H1 (cell line): ENCODE measurements at regions not wholly inside any gene's neighbourhood (a gene's known extent, or its start where the extent isn't known, plus 50 kb on each side); places are given as distances from the start of the nearest gene placed in this dataset.

Source experiments
- CTCF ChIA-PET: fragments of 300-600 bp; sonication (Branson Sonifier 250); formaldehyde crosslinking; loops from one replicate; lab custom pipeline; 2021; ENCODE audit not compliant: partially characterized antibody; lab: Charles Lee
- POLR2A ChIA-PET: fragments of 300-600 bp; sonication (Branson Sonifier 250); formaldehyde crosslinking; loops from one replicate; lab custom pipeline; 2021; ENCODE audit warnings: inconsistent platforms; ENCODE audit not compliant: partially characterized antibody; lab: Charles Lee
- DNase-seq, 2 experiments: peaks; one replicate each; pipeline versions ENCODE4 v3.0.0 to v3.0.0-alpha.2; 2010 to 2022; ENCODE audit warnings: low spot score in 2 of 2, low read depth in 1 of 2, mixed read lengths in 1 of 2
- FAIRE-seq: peaks from 2 replicates; lab custom pipeline; 2011; peaks lifted over from hg19 to GRCh38; lab: Jason Lieb, UNC
- H2AFZ ChIP-seq: 2 replicates; pipeline ENCODE4 v1.8.1; 2012; ENCODE audit warnings: low read length, inconsistent platforms
- H2AK5ac ChIP-seq: 2 replicates; pipeline ENCODE4 v1.6.1; 2013; ENCODE audit warnings: low read depth, low read length
- H2BK120ac ChIP-seq: replicated peaks from 2 replicates; pipeline ENCODE3; 2013; ENCODE audit warnings: low read depth, low read length, inconsistent platforms
- H2BK12ac ChIP-seq: 2 replicates; pipeline ENCODE4 v1.6.1; 2013; ENCODE audit warnings: low read depth, low read length
- H2BK15ac ChIP-seq: 2 replicates; pipeline ENCODE4 v1.6.1; 2013; ENCODE audit warnings: low read length
- H2BK20ac ChIP-seq: 2 replicates; pipeline ENCODE4 v1.6.1; 2013; ENCODE audit warnings: low read length
- H2BK5ac ChIP-seq: 2 replicates; pipeline ENCODE4 v1.6.1; 2013; ENCODE audit warnings: low read depth, low read length
- H3K14ac ChIP-seq: 2 replicates; pipeline ENCODE4 v1.6.1; 2013; ENCODE audit warnings: inconsistent platforms; ENCODE audit not compliant: insufficient read length
- H3K18ac ChIP-seq: 2 replicates; pipeline ENCODE4 v1.6.1; 2013; ENCODE audit warnings: low read length; ENCODE audit errors: extremely low read depth
- H3K23ac ChIP-seq: 2 replicates; pipeline ENCODE4 v1.6.1; 2013; ENCODE audit warnings: inconsistent platforms; ENCODE audit not compliant: insufficient read length
- H3K23me2 ChIP-seq: 2 replicates; pipeline ENCODE4 v1.6.1; 2013; ENCODE audit warnings: low read depth, low read length
- H3K27ac ChIP-seq: 2 replicates; pipeline ENCODE4 v1.6.1; 2011; ENCODE audit warnings: low read depth, low read length, inconsistent platforms
- H3K27me3 ChIP-seq, 4 experiments: replicated peaks in 1 of 4; 1 replicate in 1 of 4; 2 replicates in 3 of 4; pipeline versions ENCODE4 v1.6.1 to v1.8.1; 2011 to 2013; ENCODE audit warnings: low read length in 3 of 4, mild to moderate bottlenecking in 3 of 4, inconsistent platforms in 2 of 4, mixed read lengths in 2 of 4, moderate library complexity in 1 of 4; ENCODE audit not compliant: control insufficient read depth in 3 of 4, insufficient read depth in 3 of 4; ENCODE audit errors: extremely low read depth in 1 of 4
- H3K36me3 ChIP-seq, 4 experiments: 2 replicates each; pipeline versions ENCODE4 v1.6.1 to v1.8.1; 2011 to 2013; ENCODE audit warnings: mild to moderate bottlenecking in 4 of 4, low read length in 3 of 4, moderate library complexity in 2 of 4, control low read depth in 1 of 4, inconsistent platforms in 1 of 4; ENCODE audit not compliant: insufficient read depth in 4 of 4, control insufficient read depth in 2 of 4
- H3K4ac ChIP-seq: replicated peaks from 2 replicates; pipeline ENCODE3; 2013; ENCODE audit warnings: low read length, low read depth, mixed read lengths, inconsistent platforms; ENCODE audit not compliant: insufficient read length
- H3K4me1 ChIP-seq, 4 experiments: replicated peaks in 1 of 4; 1 replicate in 1 of 4; 2 replicates in 3 of 4; pipeline versions ENCODE4 v1.6.1 to v1.8.1; 2011 to 2013; ENCODE audit warnings: low read length in 3 of 4, inconsistent platforms in 2 of 4, mixed read lengths in 1 of 4; ENCODE audit not compliant: insufficient read depth in 4 of 4, control insufficient read depth in 3 of 4
- H3K4me2 ChIP-seq, 2 experiments: 2 replicates each; pipeline versions ENCODE4 v1.6.1 to v1.8.1; 2011 to 2013; ENCODE audit warnings: low read depth in 2 of 2, low read length in 2 of 2, control low read depth in 1 of 2, inconsistent platforms in 1 of 2, mild to moderate bottlenecking in 1 of 2; ENCODE audit not compliant: insufficient read depth in 1 of 2
- H3K4me3 ChIP-seq, 4 experiments: fragments of 200-600, 300-600 bp in 1 of 4; sonication (generic), shearing (Covaris generic), sonication (Bioruptor Twin) in 1 of 4; 2 replicates each; pipeline versions ENCODE4 v1.5.1 to v1.8.1; 2011 to 2016; ENCODE audit warnings: low read length in 4 of 4, low read depth in 3 of 4, control low read depth in 2 of 4, inconsistent platforms in 2 of 4, mild to moderate bottlenecking in 2 of 4, mixed read lengths in 1 of 4, moderate library complexity in 1 of 4; ENCODE audit not compliant: insufficient read depth in 2 of 4; ENCODE audit errors: extremely low read depth in 1 of 4
- H3K56ac ChIP-seq: replicated peaks from 2 replicates; pipeline ENCODE3; 2013; ENCODE audit warnings: low read depth, mild to moderate bottlenecking, mixed read lengths, low read length, inconsistent platforms; ENCODE audit not compliant: insufficient read length
- H3K79me1 ChIP-seq: 2 replicates; pipeline ENCODE4 v1.6.1; 2013; ENCODE audit warnings: low read depth, low read length, control low read depth
- H3K79me2 ChIP-seq, 2 experiments: 2 replicates each; pipeline versions ENCODE4 v1.6.1 to v1.8.1; 2012 to 2013; ENCODE audit warnings: low read length in 2 of 2, mild to moderate bottlenecking in 2 of 2, inconsistent platforms in 1 of 2; ENCODE audit not compliant: insufficient read depth in 2 of 2, control insufficient read depth in 1 of 2
- H3K9ac ChIP-seq, 4 experiments: replicated peaks in 1 of 4; 1 replicate in 1 of 4; 2 replicates in 3 of 4; pipeline versions ENCODE4 v1.6.1 to v1.8.1; 2011 to 2013; ENCODE audit warnings: low read depth in 3 of 4, low read length in 3 of 4, control low read depth in 2 of 4, mild to moderate bottlenecking in 2 of 4, moderate library complexity in 2 of 4, inconsistent platforms in 1 of 4; ENCODE audit errors: extremely low read depth in 1 of 4
- H3K9me3 ChIP-seq, 2 experiments: 2 replicates each; pipeline versions ENCODE4 v1.6.1 to v1.8.1; 2012 to 2013; ENCODE audit warnings: mild to moderate bottlenecking in 2 of 2, moderate library complexity in 2 of 2, control low read depth in 1 of 2, inconsistent platforms in 1 of 2, low read depth in 1 of 2, low read length in 1 of 2, mixed read lengths in 1 of 2; ENCODE audit not compliant: insufficient read depth in 2 of 2
- H4K20me1 ChIP-seq, 2 experiments: replicated peaks in 1 of 2; 2 replicates each; pipeline versions ENCODE3 to v1.8.1; 2011 to 2013; ENCODE audit warnings: inconsistent platforms in 2 of 2, low read length in 2 of 2, mild to moderate bottlenecking in 1 of 2; ENCODE audit not compliant: insufficient read depth in 2 of 2, control insufficient read depth in 1 of 2
- H4K5ac ChIP-seq: 2 replicates; pipeline ENCODE4 v1.6.1; 2013; ENCODE audit warnings: low read length, low read depth, mixed read lengths, inconsistent platforms; ENCODE audit not compliant: insufficient read length
- H4K8ac ChIP-seq: 2 replicates; pipeline ENCODE4 v1.8.0; 2013; ENCODE audit warnings: mild to moderate bottlenecking, moderate library complexity, low read length, inconsistent platforms; ENCODE audit not compliant: insufficient read depth; ENCODE audit errors: extremely low read depth
- H4K91ac ChIP-seq: replicated peaks from 2 replicates; pipeline ENCODE3; 2013; ENCODE audit warnings: low read length, mixed read lengths, inconsistent platforms; ENCODE audit not compliant: insufficient read length
- WGBS, 2 experiments: shearing (Covaris generic) in 1 of 2; methylation state at CpG; one replicate each; pipeline versions ENCODE4 v1.1.6 to v1.1.7; 2013 to 2015; ENCODE audit warnings: low lambda C conversion rate in 2 of 2, mixed read lengths in 2 of 2, inconsistent platforms in 1 of 2, low coverage in 1 of 2, missing lambda C conversion rate in 1 of 2; ENCODE audit not compliant: insufficient replicate concordance in 2 of 2, insufficient coverage in 1 of 2, insufficient read length in 1 of 2; ENCODE audit errors: extremely low coverage in 1 of 2, missing lambda C conversion rate in 1 of 2; 5-methylcytosine and 5-hydroxymethylcytosine counted together

DNA sequence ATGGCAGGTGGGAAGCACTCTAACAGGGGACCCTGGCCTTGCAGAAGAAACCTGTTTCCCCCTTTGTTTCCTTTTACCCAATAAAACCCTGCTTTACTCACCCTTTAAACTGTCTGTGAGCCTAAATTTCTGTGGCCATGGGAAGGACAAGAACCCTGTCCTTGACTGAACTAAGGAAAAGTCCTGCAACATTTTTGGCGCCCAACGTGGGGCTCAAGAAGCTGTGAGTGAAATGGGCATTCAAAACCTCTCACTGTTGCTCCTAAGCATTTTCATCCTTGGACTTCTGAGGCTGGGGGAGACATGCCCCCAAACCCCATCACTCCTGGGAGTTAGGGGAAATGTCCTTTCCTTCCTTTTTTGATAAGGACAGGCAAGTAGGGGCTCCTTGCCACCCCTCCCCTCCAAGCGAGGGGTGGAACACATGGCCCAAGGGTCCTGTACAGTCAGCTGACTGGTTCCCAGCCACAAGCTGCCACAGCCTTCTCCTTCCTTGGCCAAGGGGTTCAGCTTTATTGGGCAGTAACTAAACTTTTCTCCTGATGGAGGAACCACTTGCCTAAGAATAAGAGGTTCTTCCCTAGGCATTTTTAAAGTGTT is 381.6 kb downstream of the KLF5 start:
- ChIA-PET POLR2A (no interaction called here), CTCF (no interaction called here)
- Histone ChIP-seq H3K56ac (no peak overlapping the region), H3K27me3 (no peaks in the 10 kb centered on the region), H3K79me2 (no peaks in the 10 kb centered on the region), H2BK120ac (no peak overlapping the region), H4K91ac (no peak overlapping the region), H2BK20ac (no peak overlapping the region), H3K4me3 (no peak overlapping the region), H3K18ac (no peak overlapping the region), H3K4ac (no peak overlapping the region), H3K14ac (no peak overlapping the region), H4K8ac (no peak overlapping the region), H4K5ac (no peak overlapping the region), H3K4me2 (no peak overlapping the region), H3K23me2 (no peaks in the 10 kb centered on the region), H2BK12ac (no peak overlapping the region), H3K9ac (no peak overlapping the region), H3K4me1 (no peaks in the 10 kb centered on the region), H3K23ac (no peak overlapping the region), H4K20me1 (no peaks in the 10 kb centered on the region), H2BK5ac (no peak overlapping the region), H3K9me3 (peaks cover 26 to 39% of the 10 kb centered on the region in 2 experiments), H3K36me3 (no peaks in the 10 kb centered on the region), H2AFZ (no peak overlapping the region), H2AK5ac (no peak overlapping the region), H3K27ac (no peak overlapping the region), H2BK15ac (no peak overlapping the region), H3K79me1 (no peaks in the 10 kb centered on the region)
- DNase-seq (no peak), FAIRE-seq (no peak)
- WGBS, 2 experiments, result 100% methylated on average over 3 of the region's 3 CpGs; no CpG with 5 or more reads in 1 of the 2 experiments
